ENCODE measurements at regions not wholly inside any gene's neighbourhood (a gene's known extent, or its start where the extent isn't known, plus 50 kb on each side); places are given as distances from the start of the nearest gene placed in this dataset.
"Not testable (repeated sequence)": the region's sequence is repeated elsewhere in the genome, so short reads cannot be mapped to it uniquely, and the experiment has no call there.

GRCh38 chr6:115753446-115753845 lies 307.2 kb downstream of the FRK start:
- Histone ChIP-seq H3K36me3 (ENCODE audit: control insufficient read depth, insufficient read depth, low read length) (no peaks in the 10 kb centered on the region), H3K4me1 (no peaks in the 10 kb centered on the region), H3K27ac (no peak overlapping the region), H3K9me3 (ENCODE audit: control insufficient read depth, low read length) (no peaks in the 10 kb centered on the region), H3K4me2 (ENCODE audit: low read length) (no peak overlapping the region), H3K9ac (no peak overlapping the region), H3K27me3 (ENCODE audit: control insufficient read depth, insufficient read depth, low read length) (no peaks in the 10 kb centered on the region), H2AFZ (no peak overlapping the region), H3K79me2 (no peaks in the 10 kb centered on the region), H3K4me3 (ENCODE audit: low read depth, low read length) (no peak overlapping the region)
- no peak for TF ChIP-seq CTCF (IDR thresholded peaks at IDR 0.05)

- no peak for TF ChIP-seq CTCF (IDR thresholded peaks at IDR 0.05)
- H3K27me3 ChIP-seq (ENCODE audit: control insufficient read depth, insufficient read depth, low read length) = no peaks in the 10 kb centered on the region
- H3K9me3 ChIP-seq (ENCODE audit: control insufficient read depth, low read length) = no peaks in the 10 kb centered on the region
- H3K27ac ChIP-seq = no peak overlapping the region
- H3K36me3 ChIP-seq (ENCODE audit: control insufficient read depth, insufficient read depth, low read length) = no peaks in the 10 kb centered on the region
- H3K9ac ChIP-seq = no peak overlapping the region
- H3K79me2 ChIP-seq = no peaks in the 10 kb centered on the region
- no peak overlapping the region for H3K4me2 ChIP-seq (ENCODE audit: low read length)
- H3K4me3 ChIP-seq (ENCODE audit: low read depth, low read length) = no peak overlapping the region
- H2AFZ ChIP-seq = no peak overlapping the region
- H3K4me1 ChIP-seq = no peaks in the 10 kb centered on the region
These were observed 309.7 kb downstream of the FRK start for GRCh38 chr6:115750946-115751345.

GRCh38 chr6:115750292-115750691 lies 310.4 kb downstream of the FRK start:
- H3K27ac ChIP-seq = no peak overlapping the region
- no peak for TF ChIP-seq CTCF (IDR thresholded peaks at IDR 0.05)
- no peak overlapping the region for H3K4me2 ChIP-seq (ENCODE audit: low read length)
- H3K27me3 ChIP-seq (ENCODE audit: control insufficient read depth, insufficient read depth, low read length) = no peaks in the 10 kb centered on the region
- no peaks in the 10 kb centered on the region for H3K4me1 ChIP-seq
- H3K4me3 ChIP-seq (ENCODE audit: low read depth, low read length) = no peak overlapping the region
- H3K9ac ChIP-seq = no peak overlapping the region
- no peaks in the 10 kb centered on the region for H3K9me3 ChIP-seq (ENCODE audit: control insufficient read depth, low read length)
- no peaks in the 10 kb centered on the region for H3K79me2 ChIP-seq
- H3K36me3 ChIP-seq (ENCODE audit: control insufficient read depth, insufficient read depth, low read length) = no peaks in the 10 kb centered on the region
- no peak overlapping the region for H2AFZ ChIP-seq

GRCh38 chr6:115747719-115748118 lies 313.0 kb downstream of the FRK start:
- Histone ChIP-seq H3K36me3 (ENCODE audit: control insufficient read depth, insufficient read depth, low read length) (no peaks in the 10 kb centered on the region), H3K79me2 (no peaks in the 10 kb centered on the region), H3K27me3 (ENCODE audit: control insufficient read depth, insufficient read depth, low read length) (no peaks in the 10 kb centered on the region), H3K4me3 (ENCODE audit: low read depth, low read length) (no peak overlapping the region), H3K27ac (no peak overlapping the region), H2AFZ (no peak overlapping the region), H3K9me3 (ENCODE audit: control insufficient read depth, low read length) (no peaks in the 10 kb centered on the region), H3K4me1 (no peaks in the 10 kb centered on the region), H3K9ac (no peak overlapping the region), H3K4me2 (ENCODE audit: low read length) (no peak overlapping the region)
- no peak for TF ChIP-seq CTCF (IDR thresholded peaks at IDR 0.05)

- not testable (repeated sequence) for H3K27me3 ChIP-seq (ENCODE audit: control insufficient read depth, insufficient read depth, low read length); H3K4me1 ChIP-seq; H3K9ac ChIP-seq; H3K27ac ChIP-seq; H3K4me2 ChIP-seq (ENCODE audit: low read length); H3K36me3 ChIP-seq (ENCODE audit: control insufficient read depth, insufficient read depth, low read length); H3K9me3 ChIP-seq (ENCODE audit: control insufficient read depth, low read length); H2AFZ ChIP-seq; H3K79me2 ChIP-seq; H3K4me3 ChIP-seq (ENCODE audit: low read depth, low read length)
These were observed 314.1 kb downstream of the FRK start for GRCh38 chr6:115746583-115746982.
